ENCODE measurements at regions not wholly inside any gene's neighbourhood (a gene's known extent, or its start where the extent isn't known, plus 50 kb on each side); places are given as distances from the start of the nearest gene placed in this dataset.

DNA sequence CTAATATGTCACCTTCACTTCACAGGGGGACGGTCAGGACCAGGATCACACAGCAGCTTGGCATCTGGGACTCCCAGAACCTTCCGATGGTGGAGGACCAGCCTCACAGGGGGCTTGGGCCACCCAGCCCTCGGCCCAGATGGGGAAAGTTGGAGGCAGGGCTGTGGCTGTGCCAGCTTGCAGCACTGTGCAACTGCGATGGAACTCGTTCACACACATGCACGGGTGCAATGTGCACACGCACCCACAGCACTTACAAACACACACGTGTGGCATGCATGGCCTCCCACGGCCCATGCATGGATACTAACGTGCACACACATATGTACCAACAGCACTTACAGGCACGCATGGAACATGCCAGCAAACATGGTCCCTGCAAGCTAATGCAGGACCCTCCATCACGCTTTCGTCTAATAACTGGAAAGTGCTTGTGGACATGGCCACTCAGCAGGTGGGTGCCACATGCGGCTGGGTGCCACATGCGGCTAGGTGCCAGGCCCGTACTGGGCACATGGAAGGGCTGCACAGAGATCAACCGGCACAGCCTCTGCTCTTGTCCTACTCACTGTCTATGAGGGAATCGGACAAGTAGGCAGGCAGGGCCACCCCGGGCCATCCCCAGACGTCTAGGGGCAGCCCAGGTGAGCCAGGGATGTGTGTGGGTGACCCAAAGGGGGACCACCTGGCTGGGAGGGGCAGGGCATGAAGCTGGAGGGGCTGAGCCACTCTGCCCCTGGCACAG is 63.2 kb downstream of the ADRA2C start:
- no peak for TF ChIP-seq EZH2phosphoT487 (IDR thresholded peaks at IDR 0.05; ENCODE audit: low read depth)
- TF ChIP-seq, protein P1, sequence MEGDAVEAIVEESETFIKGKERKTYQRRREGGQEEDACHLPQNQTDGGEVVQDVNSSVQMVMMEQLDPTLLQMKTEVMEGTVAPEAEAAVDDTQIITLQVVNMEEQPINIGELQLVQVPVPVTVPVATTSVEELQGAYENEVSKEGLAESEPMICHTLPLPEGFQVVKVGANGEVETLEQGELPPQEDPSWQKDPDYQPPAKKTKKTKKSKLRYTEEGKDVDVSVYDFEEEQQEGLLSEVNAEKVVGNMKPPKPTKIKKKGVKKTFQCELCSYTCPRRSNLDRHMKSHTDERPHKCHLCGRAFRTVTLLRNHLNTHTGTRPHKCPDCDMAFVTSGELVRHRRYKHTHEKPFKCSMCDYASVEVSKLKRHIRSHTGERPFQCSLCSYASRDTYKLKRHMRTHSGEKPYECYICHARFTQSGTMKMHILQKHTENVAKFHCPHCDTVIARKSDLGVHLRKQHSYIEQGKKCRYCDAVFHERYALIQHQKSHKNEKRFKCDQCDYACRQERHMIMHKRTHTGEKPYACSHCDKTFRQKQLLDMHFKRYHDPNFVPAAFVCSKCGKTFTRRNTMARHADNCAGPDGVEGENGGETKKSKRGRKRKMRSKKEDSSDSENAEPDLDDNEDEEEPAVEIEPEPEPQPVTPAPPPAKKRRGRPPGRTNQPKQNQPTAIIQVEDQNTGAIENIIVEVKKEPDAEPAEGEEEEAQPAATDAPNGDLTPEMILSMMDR (IDR thresholded peaks at IDR 0.05; ENCODE audit: low read depth, low read length), result no peak

Measured in OCI-LY3 (cell line).